ENCODE measurements at regions not wholly inside any gene's neighbourhood (a gene's known extent, or its start where the extent isn't known, plus 50 kb on each side); places are given as distances from the start of the nearest gene placed in this dataset.
"Not testable (repeated sequence)": the region's sequence is repeated elsewhere in the genome, so short reads cannot be mapped to it uniquely, and the experiment has no call there.

- no peak for DNase-seq (ENCODE audit: low spot score)
Observed at GRCh38 chr12:131634037-131634436, 76.9 kb upstream of the SFSWAP start.

- not testable (repeated sequence) for DNase-seq (ENCODE audit: low spot score)
Observed at GRCh38 chr12:131635012-131635411, 75.9 kb upstream of the SFSWAP start.

- DNase-seq (ENCODE audit: low spot score): no peak
Observed at GRCh38 chr12:131635491-131636122, 75.3 kb upstream of the SFSWAP start.

- no peak for DNase-seq (ENCODE audit: low spot score)
Observed at GRCh38 chr12:131636266-131636665, 74.6 kb upstream of the SFSWAP start.

GRCh38 chr12:131636940-131637750 lies 73.7 kb upstream of the SFSWAP start:
- DNase-seq (ENCODE audit: low spot score): no peak

GRCh38 chr12:131637986-131638385 lies 72.9 kb upstream of the SFSWAP start:
- no peak for DNase-seq (ENCODE audit: low spot score)

- no peak for DNase-seq (ENCODE audit: low spot score)
Observed at GRCh38 chr12:131639270-131639940, 71.5 kb upstream of the SFSWAP start.

GRCh38 chr12:131640525-131640924 lies 70.4 kb upstream of the SFSWAP start:
- DNase-seq (ENCODE audit: low spot score): no peak

GRCh38 chr12:131641315-131641714 lies 69.6 kb upstream of the SFSWAP start:
- DNase-seq (ENCODE audit: low spot score): no peak

GRCh38 chr12:131642101-131642540 lies 68.8 kb upstream of the SFSWAP start:
- no peak for DNase-seq (ENCODE audit: low spot score)

GRCh38 chr12:131642771-131643170 lies 68.1 kb upstream of the SFSWAP start:
- DNase-seq (ENCODE audit: low spot score): no peak

- no peak for DNase-seq (ENCODE audit: low spot score)
Observed at GRCh38 chr12:131643631-131644452, 67.0 kb upstream of the SFSWAP start.

GRCh38 chr12:131644481-131644880 lies 66.4 kb upstream of the SFSWAP start:
- DNase-seq (ENCODE audit: low spot score): no peak

- DNase-seq (ENCODE audit: low spot score): not testable (repeated sequence)
Observed at GRCh38 chr12:131644917-131645316, 66.0 kb upstream of the SFSWAP start.

GRCh38 chr12:131645557-131645956 lies 65.3 kb upstream of the SFSWAP start:
- DNase-seq (ENCODE audit: low spot score): not testable (repeated sequence)

- DNase-seq (ENCODE audit: low spot score): not testable (repeated sequence)
Observed at GRCh38 chr12:131646444-131646843, 64.4 kb upstream of the SFSWAP start.

- DNase-seq (ENCODE audit: low spot score): no peak
Observed at GRCh38 chr12:131647667-131648066, 63.2 kb upstream of the SFSWAP start.

GRCh38 chr12:131655469-131656174 lies 55.3 kb upstream of the SFSWAP start:
- DNase-seq (ENCODE audit: low spot score): not testable (repeated sequence)

- DNase-seq (ENCODE audit: low spot score): not testable (repeated sequence)
Observed at GRCh38 chr12:131656796-131657195, 54.1 kb upstream of the SFSWAP start.

- DNase-seq (ENCODE audit: low spot score): not testable (repeated sequence)
Observed at GRCh38 chr12:131658605-131659004, 52.3 kb upstream of the SFSWAP start.

GRCh38 chr12:131659484-131659883 lies 51.4 kb upstream of the SFSWAP start:
- DNase-seq (ENCODE audit: low spot score): not testable (repeated sequence)
